DMS53 (cell line): ENCODE measurements at regions not wholly inside any gene's neighbourhood (a gene's known extent, or its start where the extent isn't known, plus 50 kb on each side); places are given as distances from the start of the nearest gene placed in this dataset.
"Not testable (repeated sequence)": the region's sequence is repeated elsewhere in the genome, so short reads cannot be mapped to it uniquely, and the experiment has no call there.

Source experiments
- DNase-seq: peaks from one replicate; lab custom pipeline; 2025; lab: John Stamatoyannopoulos, UW

- DNase-seq: no peak
Observed at GRCh38 chr7:98728555-98728954, 111.5 kb downstream of the NPTX2 start.

- DNase-seq: no peak
Observed at GRCh38 chr7:98729121-98729520, 112.0 kb downstream of the NPTX2 start.

- no peak for DNase-seq
Observed at GRCh38 chr7:98730326-98730725, 113.2 kb downstream of the NPTX2 start.

DNA sequence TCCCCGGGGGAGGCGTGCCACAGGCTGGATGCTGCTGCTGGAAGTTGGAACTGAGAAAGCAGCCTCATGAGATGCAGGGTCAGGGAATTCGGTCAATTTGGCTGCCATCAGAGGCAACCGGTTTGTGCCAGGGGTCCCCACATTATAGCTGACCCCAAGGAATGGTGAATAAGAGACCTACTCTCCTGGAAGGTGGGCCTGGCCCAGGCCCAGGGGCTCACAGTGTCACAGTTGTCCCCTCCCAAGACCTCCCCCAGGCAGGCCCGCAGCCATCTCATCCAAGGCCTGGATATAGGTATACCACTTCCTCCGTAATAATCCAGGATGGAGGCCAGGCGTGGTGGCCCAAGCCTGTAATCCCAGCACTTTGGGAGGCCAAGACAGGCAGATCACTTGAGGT is 114.6 kb downstream of the NPTX2 start:
- no peak for DNase-seq

- DNase-seq: peak; percentile 79
Observed at GRCh38 chr7:98733036-98733435, 116.0 kb downstream of the NPTX2 start.

GRCh38 chr7:98735801-98736200 is 118.7 kb downstream of the NPTX2 start:
- no peak for DNase-seq

- DNase-seq: not testable (repeated sequence)
Observed at GRCh38 chr7:98736461-98736860, 119.4 kb downstream of the NPTX2 start.

GRCh38 chr7:98737176-98737575 is 120.1 kb downstream of the NPTX2 start:
- DNase-seq: no peak

DNA sequence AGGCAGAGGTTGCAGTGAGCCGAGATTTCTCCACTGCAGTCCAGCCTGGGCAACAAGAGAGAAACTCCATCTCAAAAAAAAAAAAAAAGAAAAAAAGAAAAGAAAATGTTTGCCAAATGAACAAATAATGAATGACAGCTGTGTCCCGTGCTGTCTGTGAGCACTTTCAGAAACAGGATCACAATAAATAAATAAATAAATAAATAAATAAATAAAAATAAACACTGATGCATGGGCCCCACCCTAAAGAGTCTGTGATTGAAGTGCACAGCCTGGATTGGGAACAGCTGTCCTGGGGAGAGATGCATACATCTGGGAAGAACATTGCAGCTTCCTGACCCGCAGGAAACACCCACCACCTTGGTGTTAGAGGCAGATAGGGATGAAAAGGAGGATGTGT is 123.6 kb downstream of the NPTX2 start:
- no peak for DNase-seq

- DNase-seq: peak; percentile 88
Observed at GRCh38 chr7:98745722-98746318, 124.0 kb downstream of the TMEM130 start.

GRCh38 chr7:98748090-98748489 is 121.7 kb downstream of the TMEM130 start:
- no peak for DNase-seq

- DNase-seq: no peak
Observed at GRCh38 chr7:98753176-98753575, 116.6 kb downstream of the TMEM130 start.

DNA sequence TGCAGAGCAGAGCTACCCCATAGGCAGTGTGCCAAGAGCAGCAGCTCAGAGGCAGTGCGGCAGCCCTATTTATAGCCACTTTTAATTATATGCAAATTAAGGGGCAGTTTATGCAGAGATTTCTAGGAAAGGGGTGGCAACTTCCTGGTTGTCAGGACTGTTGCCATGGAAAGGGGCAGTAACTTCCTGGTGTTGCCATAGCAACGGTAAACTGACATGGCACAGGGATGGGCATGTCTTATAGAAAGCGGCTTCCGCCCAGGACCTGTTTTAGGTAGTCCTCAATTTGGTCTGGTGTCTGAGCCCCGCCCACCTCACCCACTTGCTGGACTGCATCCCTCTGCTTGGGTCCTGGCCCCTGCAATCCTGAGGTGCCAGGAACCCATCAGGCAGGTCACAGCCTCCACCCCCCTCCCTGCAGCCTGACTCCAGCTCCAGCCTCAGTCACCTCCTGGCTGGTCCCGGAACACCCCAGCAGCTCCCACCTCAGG is 115.8 kb downstream of the TMEM130 start:
- DNase-seq: peak; percentile 54

GRCh38 chr7:98755138-98755898 is 114.5 kb downstream of the TMEM130 start:
- no peak for DNase-seq

DNA sequence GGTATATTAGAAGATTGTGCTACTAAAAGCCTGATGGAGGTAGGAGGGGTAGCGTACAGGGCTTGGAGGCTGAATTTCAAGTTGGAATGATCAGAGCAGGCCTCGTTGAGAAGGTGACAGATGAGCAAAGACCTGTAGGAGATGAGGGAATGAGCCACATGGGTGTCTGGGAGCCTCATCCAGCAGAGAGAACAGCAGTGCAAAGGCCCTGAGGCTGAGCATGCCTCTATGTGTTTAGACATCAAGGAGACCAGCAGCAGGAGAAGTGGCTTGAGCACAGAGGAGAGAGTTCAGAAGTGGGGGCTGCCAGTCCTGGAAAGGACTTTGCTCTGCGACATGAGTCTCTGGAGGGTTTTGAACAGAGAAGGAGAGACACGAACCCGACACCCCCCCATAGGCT is 111.7 kb downstream of the TMEM130 start:
- DNase-seq: no peak

DNA sequence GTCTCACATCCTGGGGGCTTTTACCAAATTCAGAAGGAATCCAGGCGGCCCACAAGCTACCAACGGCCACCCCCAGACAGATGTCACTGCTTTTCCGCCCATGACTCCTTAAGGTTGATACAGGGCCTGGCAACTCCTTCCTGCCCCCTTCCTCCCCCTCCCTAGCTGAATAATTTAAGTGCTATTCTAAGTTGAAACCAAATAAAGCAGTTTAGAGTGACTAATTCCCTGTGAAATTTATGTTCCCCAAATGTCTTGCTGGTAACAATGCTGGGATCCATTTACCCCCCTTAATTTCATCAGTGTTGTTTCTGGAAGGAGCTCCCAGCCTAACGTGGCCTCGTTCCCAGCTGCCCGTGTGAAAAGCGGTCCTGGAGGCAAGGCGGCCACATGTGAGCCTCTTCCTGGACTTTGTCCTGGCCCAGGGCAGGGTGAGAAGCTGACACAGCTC is 109.6 kb downstream of the TMEM130 start:
- no peak for DNase-seq

- DNase-seq: no peak
Observed at GRCh38 chr7:98761225-98761624, 108.6 kb downstream of the TMEM130 start.

DNA sequence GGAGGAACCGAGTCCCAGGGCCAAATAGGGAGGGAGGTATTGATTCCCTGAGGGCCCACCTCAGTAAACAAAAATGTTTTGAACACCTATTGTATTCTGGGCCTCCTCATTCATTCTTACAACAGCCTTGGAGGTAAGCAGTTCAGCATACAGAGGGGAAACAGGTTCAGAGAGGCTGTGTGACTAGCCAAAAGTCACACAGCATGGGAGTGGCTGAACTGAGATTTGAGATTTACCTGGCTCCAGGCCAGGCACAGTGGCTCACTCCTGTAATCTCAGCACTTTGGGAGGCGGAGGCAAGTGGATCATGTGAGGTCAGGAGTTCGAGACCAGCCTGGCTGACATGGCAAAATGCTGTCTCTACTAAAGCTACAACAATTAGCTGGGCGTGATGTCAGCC is 107.2 kb downstream of the TMEM130 start:
- DNase-seq: no peak

DNA sequence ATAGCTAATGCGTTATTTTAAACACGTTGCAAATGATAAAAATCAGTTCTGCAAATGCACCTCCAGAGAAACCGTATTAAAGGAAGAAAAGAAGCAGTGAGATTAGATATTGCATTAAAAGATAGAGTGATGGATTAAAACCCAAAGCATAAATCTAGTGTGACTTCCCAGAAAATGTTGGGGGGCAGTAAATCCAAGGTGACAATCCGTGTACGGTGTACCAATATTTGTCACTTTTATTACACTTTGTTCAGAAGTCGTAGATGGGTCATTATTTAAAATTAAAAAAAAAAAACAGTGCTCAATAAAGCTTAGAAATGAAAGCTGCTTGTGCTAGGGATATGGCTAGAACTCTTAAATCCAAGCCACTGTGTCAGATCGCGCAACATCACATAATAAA is 106.4 kb downstream of the TMEM130 start:
- DNase-seq: no peak

DNA sequence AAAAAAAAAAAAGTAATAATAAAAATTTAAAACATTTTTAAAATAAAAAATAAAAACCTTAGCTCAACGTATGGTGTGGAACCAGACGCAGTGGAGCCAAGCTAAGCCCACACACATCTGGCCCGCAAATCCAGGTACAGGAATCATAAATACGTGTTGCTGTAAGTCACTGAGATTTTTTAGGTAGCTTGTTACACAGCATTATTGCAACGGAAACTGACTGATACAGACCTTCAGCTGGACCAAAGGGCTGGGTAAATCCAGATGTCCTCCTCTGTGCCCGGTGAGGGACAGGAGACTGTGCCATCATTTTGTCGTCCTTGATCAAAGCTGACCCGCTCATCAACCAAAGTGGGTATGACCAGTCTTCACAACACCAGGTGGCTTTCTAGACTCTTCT is 104.9 kb downstream of the TMEM130 start:
- DNase-seq: no peak

DNA sequence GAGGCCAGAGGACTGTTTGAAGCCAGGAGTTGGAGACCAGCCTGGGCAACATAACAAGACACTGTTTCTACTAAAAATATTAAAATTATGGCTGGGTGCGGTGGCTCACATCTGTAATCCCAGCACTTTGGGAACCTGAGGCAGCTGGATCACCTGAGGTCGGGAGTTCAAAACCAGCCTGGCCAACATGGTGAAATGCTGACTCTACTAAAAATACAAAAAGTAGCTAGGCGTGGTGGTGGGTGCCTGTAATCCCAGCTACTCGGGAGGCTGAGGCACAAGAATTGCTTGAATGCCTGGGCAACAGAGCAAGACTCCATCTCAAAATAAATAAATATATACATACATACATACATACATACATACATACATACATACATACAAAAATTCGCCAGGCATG is 99.7 kb downstream of the TMEM130 start:
- DNase-seq: not testable (repeated sequence)

DNA sequence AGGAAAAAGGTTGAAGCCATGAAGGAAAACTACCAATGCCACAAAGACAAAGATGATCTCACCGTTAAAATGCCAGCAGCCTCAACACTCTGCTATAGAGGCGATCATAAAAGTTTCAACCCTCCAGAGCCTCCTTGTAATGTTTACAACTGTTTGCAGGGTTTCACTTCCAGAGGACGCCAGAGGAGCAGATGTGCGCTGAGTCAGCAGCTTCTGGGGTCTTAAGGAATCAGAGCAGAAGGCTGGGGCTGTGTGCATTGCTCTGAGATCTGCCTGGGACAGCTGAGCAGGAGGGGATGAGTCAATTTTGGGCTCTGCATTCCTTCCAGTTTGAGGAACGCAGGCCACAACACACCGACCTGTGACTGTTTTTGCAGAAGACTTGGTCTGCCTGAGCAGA is 98.3 kb downstream of the TMEM130 start:
- DNase-seq: no peak

DNA sequence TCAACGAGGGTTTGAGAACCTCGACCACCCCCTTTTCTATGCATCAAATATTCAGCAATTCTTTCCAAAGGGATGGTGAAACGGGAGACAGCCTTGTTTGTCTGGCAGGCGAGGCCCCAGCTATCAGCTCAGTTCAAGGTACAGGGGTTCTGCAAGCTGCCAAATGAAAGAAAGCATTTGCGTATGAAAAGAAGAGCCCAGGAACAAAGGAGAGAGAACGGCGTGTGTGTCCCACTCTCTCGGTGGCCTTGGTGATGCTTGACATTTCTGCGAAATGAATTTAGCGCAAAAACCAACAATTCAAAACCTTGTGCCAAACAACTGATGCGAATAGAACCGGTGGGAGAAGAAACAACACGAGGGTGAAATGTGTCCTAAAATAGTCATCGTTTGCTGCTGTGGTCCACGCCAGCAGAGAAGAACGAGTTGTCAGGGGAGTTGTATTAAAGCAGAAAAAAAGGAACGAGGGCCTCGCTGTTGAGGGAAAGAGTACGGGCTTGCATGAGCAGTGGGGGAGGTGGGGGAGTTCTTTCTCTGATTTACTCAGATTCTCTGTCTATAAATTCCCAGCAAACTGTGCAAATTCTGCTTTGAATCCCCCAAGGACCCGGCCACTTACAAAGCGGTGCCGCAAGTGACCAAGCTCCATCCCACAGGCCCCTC is 97.7 kb downstream of the TMEM130 start:
- DNase-seq: no peak
